ENCODE measurements at regions not wholly inside any gene's neighbourhood (a gene's known extent, or its start where the extent isn't known, plus 50 kb on each side); places are given as distances from the start of the nearest gene placed in this dataset.

DNA sequence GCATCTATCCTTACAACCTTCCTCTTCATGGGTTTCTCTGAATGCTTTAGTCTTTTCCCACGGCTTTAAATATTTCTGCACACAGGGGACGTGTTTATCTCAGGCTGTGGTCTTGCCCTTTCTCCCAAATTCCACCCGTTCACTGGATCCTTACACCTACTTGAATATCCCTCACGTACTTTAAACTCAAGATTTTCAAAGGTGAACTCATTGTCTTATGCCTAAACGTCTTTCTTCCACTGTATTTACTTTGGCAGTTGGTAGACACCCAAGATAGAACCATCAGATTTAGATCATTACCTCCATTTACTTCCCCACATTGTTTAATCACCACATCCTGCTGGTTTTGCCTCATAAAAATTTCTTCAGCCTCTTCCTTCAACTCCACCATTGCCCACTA is 269.2 kb downstream of the CBLL2 start:
- Mint-ChIP-seq H3K9me3 (no peaks in the 10 kb centered on the region), H3K36me3 (ENCODE audit: low read depth) (no peaks in the 10 kb centered on the region), H3K4me1 (peaks cover 10% of the 10 kb centered on the region), H3K4me3 (no peak overlapping the region), H3K27ac (no peak overlapping the region), H3K27me3 (ENCODE audit: insufficient read depth) (peaks cover 3% of the 10 kb centered on the region)
- no peak for DNase-seq
- Histone ChIP-seq H3K27me3 (ENCODE audit: control insufficient read depth, insufficient read depth, low read length, poor library complexity, severe bottlenecking) (no peaks in the 10 kb centered on the region), H3K36me3 (ENCODE audit: control insufficient read depth, insufficient read depth, low read length) (no peaks in the 10 kb centered on the region), H3K4me3 (ENCODE audit: low read length) (no peak overlapping the region), H3K9ac (ENCODE audit: extremely low read depth, low read length, poor library complexity, severe bottlenecking) (no peak overlapping the region), H3K4me1 (ENCODE audit: control insufficient read depth, insufficient read depth, low read length) (no peaks in the 10 kb centered on the region), H3K9me3 (ENCODE audit: control insufficient read depth, low read length) (no peaks in the 10 kb centered on the region), H3K27ac (ENCODE audit: low read depth, low read length) (no peak overlapping the region)
- 83 to 90% methylated on average over 5 of the region's 5 CpGs for WGBS, 2 experiments (ENCODE audit: insufficient coverage in 1 of 2, insufficient read length in 1 of 2)
- TF ChIP-seq, protein P1, sequence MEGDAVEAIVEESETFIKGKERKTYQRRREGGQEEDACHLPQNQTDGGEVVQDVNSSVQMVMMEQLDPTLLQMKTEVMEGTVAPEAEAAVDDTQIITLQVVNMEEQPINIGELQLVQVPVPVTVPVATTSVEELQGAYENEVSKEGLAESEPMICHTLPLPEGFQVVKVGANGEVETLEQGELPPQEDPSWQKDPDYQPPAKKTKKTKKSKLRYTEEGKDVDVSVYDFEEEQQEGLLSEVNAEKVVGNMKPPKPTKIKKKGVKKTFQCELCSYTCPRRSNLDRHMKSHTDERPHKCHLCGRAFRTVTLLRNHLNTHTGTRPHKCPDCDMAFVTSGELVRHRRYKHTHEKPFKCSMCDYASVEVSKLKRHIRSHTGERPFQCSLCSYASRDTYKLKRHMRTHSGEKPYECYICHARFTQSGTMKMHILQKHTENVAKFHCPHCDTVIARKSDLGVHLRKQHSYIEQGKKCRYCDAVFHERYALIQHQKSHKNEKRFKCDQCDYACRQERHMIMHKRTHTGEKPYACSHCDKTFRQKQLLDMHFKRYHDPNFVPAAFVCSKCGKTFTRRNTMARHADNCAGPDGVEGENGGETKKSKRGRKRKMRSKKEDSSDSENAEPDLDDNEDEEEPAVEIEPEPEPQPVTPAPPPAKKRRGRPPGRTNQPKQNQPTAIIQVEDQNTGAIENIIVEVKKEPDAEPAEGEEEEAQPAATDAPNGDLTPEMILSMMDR (conservative IDR thresholded peaks at IDR 0.05) = no peak

GRCh38 chrX:22542641-22543040 is 269.9 kb downstream of the CBLL2 start:
- Histone ChIP-seq H3K27me3 (ENCODE audit: control insufficient read depth, insufficient read depth, low read length, poor library complexity, severe bottlenecking) (no peaks in the 10 kb centered on the region), H3K9ac (ENCODE audit: extremely low read depth, low read length, poor library complexity, severe bottlenecking) (no peak overlapping the region), H3K9me3 (ENCODE audit: control insufficient read depth, low read length) (no peaks in the 10 kb centered on the region), H3K36me3 (ENCODE audit: control insufficient read depth, insufficient read depth, low read length) (no peaks in the 10 kb centered on the region), H3K27ac (ENCODE audit: low read depth, low read length) (no peak overlapping the region), H3K4me3 (ENCODE audit: low read length) (no peak overlapping the region), H3K4me1 (ENCODE audit: control insufficient read depth, insufficient read depth, low read length) (no peaks in the 10 kb centered on the region)
- 97% methylated on average over 3 of the region's 3 CpGs; no CpG with 5 or more reads in 1 of the 2 experiments for WGBS, 2 experiments (ENCODE audit: insufficient coverage in 1 of 2, insufficient read length in 1 of 2)
- Mint-ChIP-seq H3K9me3 (no peaks in the 10 kb centered on the region), H3K4me3 (no peak overlapping the region), H3K4me1 (peaks cover 2% of the 10 kb centered on the region), H3K27me3 (ENCODE audit: insufficient read depth) (peaks cover 9% of the 10 kb centered on the region), H3K36me3 (ENCODE audit: low read depth) (no peaks in the 10 kb centered on the region), H3K27ac (no peak overlapping the region)
- TF ChIP-seq, protein P1 (conservative IDR thresholded peaks at IDR 0.05) = no peak
- DNase-seq = no peak

GRCh38 chrX:22559506-22559905 is 286.8 kb downstream of the CBLL2 start:
- H3K27ac ChIP-seq (ENCODE audit: low read depth, low read length) = no peak overlapping the region
- H3K27me3 ChIP-seq (ENCODE audit: control insufficient read depth, insufficient read depth, low read length, poor library complexity, severe bottlenecking) = no peaks in the 10 kb centered on the region
- Mint-ChIP-seq H3K27ac (no peak overlapping the region), H3K36me3 (ENCODE audit: low read depth) (no peaks in the 10 kb centered on the region), H3K4me3 (no peak overlapping the region), H3K4me1 (no peaks in the 10 kb centered on the region), H3K27me3 (ENCODE audit: insufficient read depth) (peaks cover 1% of the 10 kb centered on the region), H3K9me3 (peaks cover 2% of the 10 kb centered on the region)
- no peaks in the 10 kb centered on the region for H3K9me3 ChIP-seq (ENCODE audit: control insufficient read depth, low read length)
- 88 to 94% methylated on average over 1 to 3 of the region's 4 CpGs for WGBS, 2 experiments (ENCODE audit: insufficient coverage in 1 of 2, insufficient read length in 1 of 2)
- DNase-seq = no peak
- no peaks in the 10 kb centered on the region for H3K4me1 ChIP-seq (ENCODE audit: control insufficient read depth, insufficient read depth, low read length)
- no peak overlapping the region for H3K4me3 ChIP-seq (ENCODE audit: low read length)
- TF ChIP-seq, protein P1 (conservative IDR thresholded peaks at IDR 0.05) = no peak
- no peaks in the 10 kb centered on the region for H3K36me3 ChIP-seq (ENCODE audit: control insufficient read depth, insufficient read depth, low read length)
- H3K9ac ChIP-seq (ENCODE audit: extremely low read depth, low read length, poor library complexity, severe bottlenecking) = no peak overlapping the region
